ENCODE measurements at regions not wholly inside any gene's neighbourhood (a gene's known extent, or its start where the extent isn't known, plus 50 kb on each side); places are given as distances from the start of the nearest gene placed in this dataset.

DNA sequence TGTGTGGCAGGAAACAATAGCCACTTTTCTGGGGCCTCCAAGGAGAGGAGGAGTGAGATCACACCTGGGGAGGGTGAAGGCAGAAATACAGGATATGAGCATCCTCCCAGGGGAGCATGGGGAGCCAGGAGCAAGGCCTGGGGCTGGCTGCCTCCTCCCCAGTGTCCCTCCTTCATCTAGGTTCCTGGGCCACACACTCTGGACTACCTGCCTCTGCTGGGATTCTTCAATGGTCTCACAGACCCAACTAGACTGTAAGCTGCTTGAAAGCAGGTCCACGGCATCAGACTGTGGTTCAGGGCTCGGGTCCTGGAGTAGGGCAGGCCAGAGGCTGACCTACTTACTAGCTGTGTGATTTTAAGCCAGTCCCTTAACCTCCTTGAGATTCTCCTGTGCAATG lies 94.0 kb downstream of the MCFD2 start:
- Histone ChIP-seq H3K27ac (ENCODE audit: low read depth, low read length) (no peak overlapping the region), H3K27me3 (ENCODE audit: insufficient read depth, low read length) (no peaks in the 10 kb centered on the region), H3K9me3 (ENCODE audit: insufficient read depth, low read depth, low read length) (no peaks in the 10 kb centered on the region), H3K4me1 (ENCODE audit: insufficient read depth, low read length) (peaks cover 10% of the 10 kb centered on the region), H3K4me3 (ENCODE audit: insufficient read depth, low read depth, low read length) (no peak overlapping the region), H3K79me2 (ENCODE audit: insufficient read depth, low read length) (no peaks in the 10 kb centered on the region), H3K36me3 (ENCODE audit: insufficient read depth, low read length) (no peaks in the 10 kb centered on the region), H4K20me1 (ENCODE audit: insufficient read depth, low read length) (no peaks in the 10 kb centered on the region), H3K4me2 (ENCODE audit: low read length) (no peak overlapping the region), H2AFZ (ENCODE audit: low read depth, low read length) (no peak overlapping the region), H3K9ac (ENCODE audit: low read length) (no peak overlapping the region)
- DNase-seq (ENCODE audit: low read depth) (no peak), FAIRE-seq (no peak)
- H3K36me3 Mint-ChIP-seq (ENCODE audit: low read depth, unreplicated experiment): no peaks in the 10 kb centered on the region
- no peak overlapping the region for H3K27ac Mint-ChIP-seq (ENCODE audit: unreplicated experiment)
- TF ChIP-seq CTCF (IDR thresholded peaks at IDR 0.05; ENCODE audit: insufficient read depth, low read depth, low read length) (no peak), EZH2 (IDR thresholded peaks at IDR 0.05; ENCODE audit: insufficient read depth, low read length) (no peak)
- H3K4me1 Mint-ChIP-seq (ENCODE audit: low read depth, unreplicated experiment): peaks cover 4% of the 10 kb centered on the region
- no peak overlapping the region for H3K4me3 Mint-ChIP-seq (ENCODE audit: unreplicated experiment)
- H3K27me3 Mint-ChIP-seq (ENCODE audit: low read depth, unreplicated experiment): peaks cover 21% of the 10 kb centered on the region
- peaks cover 8% of the 10 kb centered on the region for H3K9me3 Mint-ChIP-seq (ENCODE audit: unreplicated experiment)

DNA sequence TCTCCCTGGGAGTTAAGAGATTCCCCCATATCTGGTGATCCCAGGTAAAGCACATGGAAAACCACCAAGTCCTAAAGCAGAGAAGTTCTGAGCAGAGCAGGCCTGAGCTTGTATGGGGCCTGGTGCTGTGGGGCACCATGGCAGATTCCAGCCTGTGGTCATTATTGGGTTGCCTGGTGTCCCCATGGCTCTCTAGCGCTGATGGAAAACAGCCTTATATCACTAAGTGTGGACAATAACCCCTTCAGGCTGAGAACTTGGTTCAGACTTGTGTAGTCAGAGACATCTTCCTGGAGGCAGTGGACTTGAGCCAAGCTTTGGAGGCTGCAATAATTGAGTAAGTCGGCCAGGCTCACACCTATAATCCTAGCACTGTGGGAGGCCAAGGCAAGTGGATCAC lies 96.8 kb downstream of the MCFD2 start:
- Histone ChIP-seq H3K27me3 (ENCODE audit: insufficient read depth, low read length) (no peaks in the 10 kb centered on the region), H3K9me3 (ENCODE audit: insufficient read depth, low read depth, low read length) (no peaks in the 10 kb centered on the region), H3K79me2 (ENCODE audit: insufficient read depth, low read length) (no peaks in the 10 kb centered on the region), H3K36me3 (ENCODE audit: insufficient read depth, low read length) (no peaks in the 10 kb centered on the region), H2AFZ (ENCODE audit: low read depth, low read length) (no peak overlapping the region), H3K9ac (ENCODE audit: low read length) (no peak overlapping the region), H4K20me1 (ENCODE audit: insufficient read depth, low read length) (no peaks in the 10 kb centered on the region), H3K4me2 (ENCODE audit: low read length) (no peak overlapping the region), H3K4me3 (ENCODE audit: insufficient read depth, low read depth, low read length) (no peak overlapping the region), H3K4me1 (ENCODE audit: insufficient read depth, low read length) (peaks cover 7% of the 10 kb centered on the region), H3K27ac (ENCODE audit: low read depth, low read length) (no peak overlapping the region)
- no peak for TF ChIP-seq CTCF (IDR thresholded peaks at IDR 0.05; ENCODE audit: insufficient read depth, low read depth, low read length)
- no peak for TF ChIP-seq EZH2 (IDR thresholded peaks at IDR 0.05; ENCODE audit: insufficient read depth, low read length)
- Mint-ChIP-seq H3K9me3 (ENCODE audit: unreplicated experiment) (peaks cover 10% of the 10 kb centered on the region), H3K27ac (ENCODE audit: unreplicated experiment) (no peak overlapping the region), H3K4me3 (ENCODE audit: unreplicated experiment) (no peak overlapping the region), H3K4me1 (ENCODE audit: low read depth, unreplicated experiment) (no peaks in the 10 kb centered on the region), H3K36me3 (ENCODE audit: low read depth, unreplicated experiment) (no peaks in the 10 kb centered on the region), H3K27me3 (ENCODE audit: low read depth, unreplicated experiment) (peaks cover 18% of the 10 kb centered on the region)
- FAIRE-seq: no peak
- DNase-seq (ENCODE audit: low read depth): no peak

DNA sequence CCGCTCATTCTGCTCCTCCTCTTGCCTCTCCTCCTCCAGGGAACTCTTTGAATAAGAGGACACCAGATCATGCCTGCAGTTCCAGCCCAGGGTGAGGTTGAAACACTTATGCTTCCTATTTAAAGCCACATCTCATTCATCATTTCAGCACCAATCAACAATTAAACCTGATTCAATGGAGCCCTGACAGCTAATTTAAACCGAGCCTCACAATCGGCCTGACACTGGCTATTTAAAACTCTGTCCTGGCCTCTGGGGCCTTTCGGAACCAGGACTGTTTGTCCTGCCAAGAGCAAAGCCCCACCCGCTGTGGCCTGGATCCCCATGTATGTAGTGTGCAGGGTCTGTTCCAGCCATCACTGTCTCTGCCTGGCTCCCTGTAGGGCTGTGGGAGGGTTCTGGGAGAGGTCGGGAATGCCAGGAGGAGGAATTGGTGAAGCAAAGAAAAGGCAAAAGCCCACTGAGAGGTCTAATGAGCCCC lies 97.4 kb downstream of the MCFD2 start:
- H3K4me3 Mint-ChIP-seq (ENCODE audit: unreplicated experiment): no peak overlapping the region
- Histone ChIP-seq H3K27ac (ENCODE audit: low read depth, low read length) (no peak overlapping the region), H3K36me3 (ENCODE audit: insufficient read depth, low read length) (no peaks in the 10 kb centered on the region), H3K4me3 (ENCODE audit: insufficient read depth, low read depth, low read length) (no peak overlapping the region), H3K9me3 (ENCODE audit: insufficient read depth, low read depth, low read length) (no peaks in the 10 kb centered on the region), H3K4me2 (ENCODE audit: low read length) (no peak overlapping the region), H3K27me3 (ENCODE audit: insufficient read depth, low read length) (no peaks in the 10 kb centered on the region), H3K9ac (ENCODE audit: low read length) (no peak overlapping the region), H3K79me2 (ENCODE audit: insufficient read depth, low read length) (no peaks in the 10 kb centered on the region), H4K20me1 (ENCODE audit: insufficient read depth, low read length) (no peaks in the 10 kb centered on the region), H3K4me1 (ENCODE audit: insufficient read depth, low read length) (peaks cover 10% of the 10 kb centered on the region), H2AFZ (ENCODE audit: low read depth, low read length) (no peak overlapping the region)
- FAIRE-seq: no peak
- no peaks in the 10 kb centered on the region for H3K36me3 Mint-ChIP-seq (ENCODE audit: low read depth, unreplicated experiment)
- no peaks in the 10 kb centered on the region for H3K4me1 Mint-ChIP-seq (ENCODE audit: low read depth, unreplicated experiment)
- peaks cover 10% of the 10 kb centered on the region for H3K9me3 Mint-ChIP-seq (ENCODE audit: unreplicated experiment)
- no peak for DNase-seq (ENCODE audit: low read depth)
- no peak for TF ChIP-seq EZH2 (IDR thresholded peaks at IDR 0.05; ENCODE audit: insufficient read depth, low read length)
- TF ChIP-seq CTCF (IDR thresholded peaks at IDR 0.05; ENCODE audit: insufficient read depth, low read depth, low read length): no peak
- no peak overlapping the region for H3K27ac Mint-ChIP-seq (ENCODE audit: unreplicated experiment)
- H3K27me3 Mint-ChIP-seq (ENCODE audit: low read depth, unreplicated experiment): peaks cover 18% of the 10 kb centered on the region
